Right cardiac atrium (tissue), 5 donors: ENCODE measurements at regions not wholly inside any gene's neighbourhood (a gene's known extent, or its start where the extent isn't known, plus 50 kb on each side); places are given as distances from the start of the nearest gene placed in this dataset.
"Not testable (repeated sequence)": the region's sequence is repeated elsewhere in the genome, so short reads cannot be mapped to it uniquely, and the experiment has no call there.

Source experiments
- ATAC-seq, 2 donors: fragments of 200-7000 bp; cut with Tn5 transposase; one replicate each; pipeline versions ENCODE4 v1.8.0 to v1.9.1; 2020; ENCODE audit warnings: moderate library complexity in 2 of 2, mild to moderate bottlenecking in 1 of 2
- DNase-seq, 3 donors: peaks; one replicate each; pipeline ENCODE4 v3.0.0-alpha.2; 2020
- H3K27ac ChIP-seq: one replicate; pipeline ENCODE4 v1.5.1; 2013; ENCODE audit warnings: mild to moderate bottlenecking, low read length, control low read depth, moderate library complexity
- H3K27me3 ChIP-seq: one replicate; pipeline ENCODE4 v1.6.1; 2013; ENCODE audit not compliant: control insufficient read depth, insufficient read depth
- H3K4me1 ChIP-seq: one replicate; pipeline ENCODE4 v1.6.1; 2013; ENCODE audit warnings: low read length; ENCODE audit not compliant: control insufficient read depth, insufficient read depth
- H3K4me3 ChIP-seq: one replicate; pipeline ENCODE4 v1.5.1; 2013; ENCODE audit warnings: low read length, control low read depth
- H3K9me3 ChIP-seq: one replicate; pipeline ENCODE4 v1.6.1; 2013; ENCODE audit warnings: low read length; ENCODE audit not compliant: control insufficient read depth
- WGBS: extraction: QIAGEN DNeasy Blood & Tissue Kit; methylation state at CpG from one replicate; pipeline ENCODE4 v1.1.7; 2013; 5-methylcytosine and 5-hydroxymethylcytosine counted together
- intact Hi-C, 4 donors: fragments of 100-400 bp; cut with DNase I; formaldehyde crosslinking; loops; one replicate each; pipeline versions ENCODE4 v1.11.0 to v1.14.0; 2022 to 2023
- donor health status: healthy with polysubstance abuse.
- donor health status: DM: no; HTN: yes; CAD: no.
- donor health status: DM: no; HTN: no; CAD: no.
- donor health status: DM: no; HTN: yes; CAD: no; lungs with severe emphysema.
- donor health status: DM: yes; HTN: yes; CAD: no.

DNA sequence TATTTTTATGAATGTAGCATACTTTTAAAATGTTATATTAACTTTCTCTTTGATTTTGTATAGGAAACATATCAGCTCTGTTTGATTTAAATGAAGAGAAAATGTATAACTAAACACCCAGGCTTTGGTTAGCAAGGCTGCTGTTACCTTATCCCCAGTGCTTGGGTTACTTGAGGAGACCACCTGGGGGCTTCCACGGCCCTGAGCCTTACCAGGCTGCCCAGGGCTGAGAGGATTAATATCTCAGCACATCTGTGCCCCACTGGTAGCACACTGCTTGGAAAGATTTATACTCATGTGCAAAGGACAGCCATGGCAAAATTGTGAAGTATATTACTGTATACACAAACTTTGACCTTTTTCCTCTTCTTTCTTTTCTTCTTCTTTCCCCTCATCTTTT, 752.9 kb downstream of the RAPGEF2 start:
- Histone ChIP-seq H3K4me3 (no peak overlapping the region), H3K4me1 (no peaks in the 10 kb centered on the region), H3K27ac (no peak overlapping the region), H3K27me3 (no peaks in the 10 kb centered on the region), H3K9me3 (no peaks in the 10 kb centered on the region)
- 51% methylated on average over 1 of the region's 1 CpG for WGBS
- ATAC-seq = no peak
- intact Hi-C loops = no loop called here
- DNase-seq = no peak

DNA sequence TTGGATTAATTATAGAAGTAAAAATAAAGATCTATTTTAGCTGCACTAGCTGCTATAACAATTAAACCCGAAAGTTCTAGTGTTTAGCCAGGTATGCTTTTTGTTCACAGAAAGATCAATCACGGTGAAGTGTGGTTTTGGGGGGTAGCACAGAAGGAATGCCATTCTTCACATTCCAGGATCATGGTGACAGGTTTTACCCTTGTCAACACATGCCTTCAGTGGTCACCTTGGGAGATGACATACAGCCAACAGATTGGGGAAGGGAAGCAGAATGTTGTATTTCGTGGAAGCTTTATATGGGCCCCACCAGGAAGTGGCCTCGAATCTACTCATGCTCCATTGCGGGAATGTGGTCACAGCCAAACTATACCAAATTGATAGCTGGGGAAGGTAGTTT, 753.6 kb downstream of the RAPGEF2 start:
- H3K4me3 ChIP-seq = no peak overlapping the region
- WGBS = 31% methylated on average over 5 of the region's 5 CpGs
- no peak for ATAC-seq
- intact Hi-C loops = no loop called here
- H3K27ac ChIP-seq = no peak overlapping the region
- no peaks in the 10 kb centered on the region for H3K9me3 ChIP-seq
- no peak for DNase-seq
- no peaks in the 10 kb centered on the region for H3K4me1 ChIP-seq
- H3K27me3 ChIP-seq = no peaks in the 10 kb centered on the region

DNA sequence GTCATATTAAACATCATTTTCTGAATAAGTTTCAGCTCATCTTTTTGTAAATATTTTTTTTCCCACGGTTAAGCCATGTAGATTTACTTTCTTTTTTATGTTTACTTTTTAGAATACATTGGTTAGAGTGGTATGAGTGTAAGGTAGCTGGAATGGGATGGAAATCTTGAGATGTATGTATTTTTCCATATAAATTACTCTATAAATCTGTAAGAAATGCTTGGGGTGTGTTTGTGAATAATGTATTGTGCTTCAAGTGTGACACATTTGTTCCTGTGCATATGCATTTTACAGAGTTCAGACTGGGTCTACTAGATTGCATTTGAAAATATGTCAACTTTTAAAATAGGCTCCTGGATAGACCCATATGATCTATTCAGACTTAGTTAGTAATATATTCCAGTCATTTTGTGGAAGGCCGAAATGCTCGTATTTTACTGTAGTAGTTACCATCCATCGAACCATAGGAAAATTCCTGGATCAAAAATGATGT, 756.8 kb downstream of the RAPGEF2 start:
- 97% methylated on average over 4 of the region's 4 CpGs for WGBS
- ATAC-seq = no peak
- H3K27me3 ChIP-seq = no peaks in the 10 kb centered on the region
- DNase-seq = no peak
- no peaks in the 10 kb centered on the region for H3K9me3 ChIP-seq
- no peak overlapping the region for H3K4me3 ChIP-seq
- no peaks in the 10 kb centered on the region for H3K4me1 ChIP-seq
- no peak overlapping the region for H3K27ac ChIP-seq
- intact Hi-C loops = no loop called here

- DNase-seq (no peak), ATAC-seq (no peak)
- H3K27ac ChIP-seq = no peak overlapping the region
- no peak overlapping the region for H3K4me3 ChIP-seq
- H3K4me1 ChIP-seq = no peaks in the 10 kb centered on the region
- WGBS = 78% methylated on average over 3 of the region's 3 CpGs
- intact Hi-C loops = no loop called here
- H3K9me3 ChIP-seq = no peaks in the 10 kb centered on the region
- no peaks in the 10 kb centered on the region for H3K27me3 ChIP-seq
These were observed 758.1 kb downstream of the RAPGEF2 start for GRCh38 chr4:159860945-159861344.

GRCh38 chr4:159864337-159864736, 761.5 kb downstream of the RAPGEF2 start:
- WGBS = 70% methylated on average over 3 of the region's 3 CpGs
- no peak overlapping the region for H3K27ac ChIP-seq
- no peaks in the 10 kb centered on the region for H3K4me1 ChIP-seq
- no peak overlapping the region for H3K4me3 ChIP-seq
- H3K27me3 ChIP-seq = no peaks in the 10 kb centered on the region
- intact Hi-C loops = no loop called here
- DNase-seq (no peak), ATAC-seq (no peak)
- H3K9me3 ChIP-seq = no peaks in the 10 kb centered on the region

GRCh38 chr4:159867673-159868072, 764.8 kb downstream of the RAPGEF2 start:
- Histone ChIP-seq H3K4me1 (no peaks in the 10 kb centered on the region), H3K4me3 (no peak overlapping the region), H3K27ac (no peak overlapping the region), H3K9me3 (no peaks in the 10 kb centered on the region), H3K27me3 (no peaks in the 10 kb centered on the region)
- DNase-seq (no peak), ATAC-seq (no peak)
- intact Hi-C loops = no loop called here
- 95% methylated on average over 1 of the region's 1 CpG for WGBS

DNA sequence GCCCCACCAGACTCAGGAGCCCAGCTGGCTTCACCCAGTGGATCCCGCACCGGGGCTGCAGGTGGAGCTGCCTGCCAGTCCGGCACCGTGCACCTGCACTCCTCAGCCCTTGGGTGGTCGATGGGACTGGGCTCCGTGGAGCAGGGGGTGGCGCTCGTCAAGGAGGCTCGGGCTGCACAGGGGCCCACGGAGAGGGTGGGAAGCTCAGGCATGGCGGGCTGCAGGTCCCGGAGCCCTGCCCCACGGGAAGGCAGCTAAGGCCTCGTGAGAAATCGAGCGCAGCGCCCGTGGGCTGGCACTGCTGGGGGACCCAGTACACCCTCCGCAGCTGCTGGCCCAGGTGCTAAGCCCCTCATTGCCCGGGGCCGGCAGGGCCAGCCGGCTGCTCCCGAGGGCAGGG, 766.1 kb downstream of the RAPGEF2 start:
- H3K9me3 ChIP-seq, H3K4me3 ChIP-seq, H3K27ac ChIP-seq, ATAC-seq, H3K4me1 ChIP-seq, H3K27me3 ChIP-seq, intact Hi-C loops: not testable (repeated sequence)
- DNase-seq = peak in 2 of 3 donors; percentile 7 to 46
- 93% methylated on average over 23 of the region's 23 CpGs for WGBS

DNA sequence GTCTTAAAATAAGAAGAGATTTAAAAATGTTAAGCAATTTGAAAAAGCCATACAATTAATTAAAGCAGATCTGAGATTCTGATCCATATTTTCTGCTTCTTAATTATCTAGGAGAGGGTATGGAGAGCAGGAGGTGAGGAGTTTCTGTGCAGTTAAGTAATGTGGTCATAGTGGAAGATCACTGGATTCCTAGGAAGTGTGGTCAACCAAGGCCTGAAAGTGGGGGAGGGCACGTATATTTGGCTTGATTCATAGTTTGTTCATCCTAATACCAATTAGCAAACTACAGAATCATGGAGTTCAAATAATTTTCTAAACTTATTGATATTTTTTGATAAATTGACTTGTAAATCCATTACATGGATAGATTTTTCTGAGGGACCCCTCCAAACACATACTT, 768.3 kb downstream of the RAPGEF2 start:
- DNase-seq (no peak), ATAC-seq (no peak)
- Histone ChIP-seq H3K27ac (no peak overlapping the region), H3K4me1 (no peaks in the 10 kb centered on the region), H3K4me3 (no peak overlapping the region), H3K9me3 (no peaks in the 10 kb centered on the region), H3K27me3 (no peaks in the 10 kb centered on the region)
- intact Hi-C loops = no loop called here
- 81% methylated on average over 1 of the region's 1 CpG for WGBS

GRCh38 chr4:159881158-159881557, 778.3 kb downstream of the RAPGEF2 start:
- Histone ChIP-seq H3K4me1 (no peaks in the 10 kb centered on the region), H3K27ac (no peak overlapping the region), H3K4me3 (no peak overlapping the region), H3K9me3 (no peaks in the 10 kb centered on the region), H3K27me3 (no peaks in the 10 kb centered on the region)
- intact Hi-C loops = no loop called here
- no peak for ATAC-seq
- 73% methylated on average over 3 of the region's 3 CpGs for WGBS
- DNase-seq = no peak

DNA sequence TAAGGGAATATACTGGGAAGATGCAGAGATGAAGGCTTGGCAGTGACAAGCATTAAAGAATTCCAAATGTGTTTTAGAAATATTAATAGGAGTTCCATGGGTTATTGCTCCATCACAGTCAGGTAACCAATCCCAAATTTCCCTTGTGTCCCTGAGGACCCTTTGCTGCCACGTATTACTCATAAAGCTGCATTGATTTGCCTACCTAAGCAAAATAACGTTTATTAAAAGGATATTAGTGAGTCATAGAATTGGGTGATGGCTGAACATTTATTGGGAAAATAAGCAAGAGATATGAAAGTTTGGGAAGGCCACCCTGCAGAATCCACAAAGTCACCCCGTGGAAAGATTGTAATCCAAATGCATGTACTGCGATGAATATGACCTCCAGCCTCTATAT, 782.1 kb downstream of the RAPGEF2 start:
- ATAC-seq = no peak
- no peaks in the 10 kb centered on the region for H3K4me1 ChIP-seq
- no peak overlapping the region for H3K4me3 ChIP-seq
- WGBS = 68% methylated on average over 4 of the region's 4 CpGs
- H3K27me3 ChIP-seq = no peaks in the 10 kb centered on the region
- intact Hi-C loops = no loop called here
- H3K9me3 ChIP-seq = no peaks in the 10 kb centered on the region
- no peak for DNase-seq
- no peak overlapping the region for H3K27ac ChIP-seq

DNA sequence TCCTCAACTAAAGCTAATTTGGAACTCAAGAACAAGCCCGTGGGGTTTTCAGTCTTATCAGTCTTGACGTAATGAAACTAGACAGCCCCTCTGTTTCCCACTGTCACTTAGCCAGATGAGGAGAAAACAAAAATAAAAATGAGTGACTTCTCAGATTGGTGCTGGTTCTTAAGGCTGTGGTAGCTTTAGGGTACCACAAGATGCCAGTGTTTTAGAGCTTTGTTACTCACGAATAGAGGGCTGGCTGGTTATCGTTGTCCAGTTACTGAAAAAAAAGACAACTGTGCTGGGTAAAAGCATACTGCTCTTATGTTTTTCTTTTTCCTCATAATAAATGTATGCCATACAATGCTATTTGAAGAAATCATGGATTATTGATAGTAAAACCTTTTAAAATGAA, 796.7 kb downstream of the RAPGEF2 start:
- H3K4me1 ChIP-seq = no peaks in the 10 kb centered on the region
- H3K27me3 ChIP-seq = no peaks in the 10 kb centered on the region
- no peaks in the 10 kb centered on the region for H3K9me3 ChIP-seq
- DNase-seq = no peak
- no peak overlapping the region for H3K4me3 ChIP-seq
- intact Hi-C loops = no loop called here
- no peak for ATAC-seq
- no peak overlapping the region for H3K27ac ChIP-seq
- 39% methylated on average over 4 of the region's 4 CpGs for WGBS

GRCh38 chr4:159900562-159900961, 797.7 kb downstream of the RAPGEF2 start:
- intact Hi-C loops = no loop called here
- no peaks in the 10 kb centered on the region for H3K27me3 ChIP-seq
- H3K9me3 ChIP-seq = no peaks in the 10 kb centered on the region
- DNase-seq (no peak), ATAC-seq (no peak)
- WGBS = 92% methylated on average over 1 of the region's 1 CpG
- no peak overlapping the region for H3K4me3 ChIP-seq
- H3K27ac ChIP-seq = no peak overlapping the region
- H3K4me1 ChIP-seq = no peaks in the 10 kb centered on the region
